Keratinocyte (primary cell): ENCODE measurements at regions not wholly inside any gene's neighbourhood (a gene's known extent, or its start where the extent isn't known, plus 50 kb on each side); places are given as distances from the start of the nearest gene placed in this dataset.

Source experiments
- EZH2 ChIP-seq: IDR thresholded peaks from one replicate; pipeline ENCODE4 v1.6.1; 2012; ENCODE audit warnings: inconsistent platforms, mild to moderate bottlenecking, low read length, moderate library complexity
- TF ChIP-seq, protein P1 (sequence below), 3 experiments: IDR thresholded peaks in 1 of 3; conservative IDR thresholded peaks in 1 of 3; optimal IDR thresholded peaks in 1 of 3; 2 replicates in 2 of 3; 3 replicates in 1 of 3; pipeline versions ENCODE3 to v1.5.1; 2011; ENCODE audit warnings: low read length in 3 of 3, mild to moderate bottlenecking in 3 of 3, moderate library complexity in 2 of 3, control low read depth in 1 of 3, inconsistent platforms in 1 of 3; ENCODE audit not compliant: insufficient read depth in 2 of 3; ENCODE audit errors: extremely low read depth in 1 of 3

DNA sequence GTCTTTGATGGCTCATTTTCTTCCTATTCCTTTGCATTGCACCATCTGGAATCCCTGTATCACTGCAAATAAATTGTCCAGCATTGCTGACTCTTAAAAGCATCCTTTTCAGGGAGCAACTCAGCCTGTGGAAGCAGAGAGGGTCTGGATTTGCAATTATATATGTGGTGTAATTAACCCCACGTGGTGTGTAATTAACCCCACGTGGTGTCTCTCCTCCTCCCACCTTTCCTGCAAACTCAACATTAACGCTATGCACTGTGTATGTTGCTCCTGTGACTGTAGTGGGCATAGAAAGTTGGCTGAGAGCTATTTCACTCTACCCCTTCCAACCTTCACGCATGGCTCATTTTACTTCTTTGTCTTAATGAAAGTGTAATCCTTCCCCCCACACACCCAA lies 689.0 kb upstream of the COBL start:
- TF ChIP-seq, protein P1, sequence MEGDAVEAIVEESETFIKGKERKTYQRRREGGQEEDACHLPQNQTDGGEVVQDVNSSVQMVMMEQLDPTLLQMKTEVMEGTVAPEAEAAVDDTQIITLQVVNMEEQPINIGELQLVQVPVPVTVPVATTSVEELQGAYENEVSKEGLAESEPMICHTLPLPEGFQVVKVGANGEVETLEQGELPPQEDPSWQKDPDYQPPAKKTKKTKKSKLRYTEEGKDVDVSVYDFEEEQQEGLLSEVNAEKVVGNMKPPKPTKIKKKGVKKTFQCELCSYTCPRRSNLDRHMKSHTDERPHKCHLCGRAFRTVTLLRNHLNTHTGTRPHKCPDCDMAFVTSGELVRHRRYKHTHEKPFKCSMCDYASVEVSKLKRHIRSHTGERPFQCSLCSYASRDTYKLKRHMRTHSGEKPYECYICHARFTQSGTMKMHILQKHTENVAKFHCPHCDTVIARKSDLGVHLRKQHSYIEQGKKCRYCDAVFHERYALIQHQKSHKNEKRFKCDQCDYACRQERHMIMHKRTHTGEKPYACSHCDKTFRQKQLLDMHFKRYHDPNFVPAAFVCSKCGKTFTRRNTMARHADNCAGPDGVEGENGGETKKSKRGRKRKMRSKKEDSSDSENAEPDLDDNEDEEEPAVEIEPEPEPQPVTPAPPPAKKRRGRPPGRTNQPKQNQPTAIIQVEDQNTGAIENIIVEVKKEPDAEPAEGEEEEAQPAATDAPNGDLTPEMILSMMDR (optimal IDR thresholded peaks at IDR 0.05 in 1 of 3, IDR thresholded peaks at IDR 0.05 in 1 of 3, conservative IDR thresholded peaks at IDR 0.05 in 1 of 3; ENCODE audit: extremely low read depth in 1 of 3, insufficient read depth in 2 of 3, low read length in 3 of 3) = no peak
- no peak for TF ChIP-seq EZH2
